GM18508 (cell line): ENCODE measurements at regions not wholly inside any gene's neighbourhood (a gene's known extent, or its start where the extent isn't known, plus 50 kb on each side); places are given as distances from the start of the nearest gene placed in this dataset.

Source experiments
- ATAC-seq: cut with Tn5 transposase; IDR thresholded peaks from one replicate; pipeline ENCODE4 v1.9.1; 2021; ENCODE audit warnings: moderate number of reproducible peaks; ENCODE audit not compliant: insufficient read depth, unreplicated experiment

GRCh38 chr13:44267203-44267602 lies 106.4 kb upstream of the SERP2 start:
- no peak for ATAC-seq

DNA sequence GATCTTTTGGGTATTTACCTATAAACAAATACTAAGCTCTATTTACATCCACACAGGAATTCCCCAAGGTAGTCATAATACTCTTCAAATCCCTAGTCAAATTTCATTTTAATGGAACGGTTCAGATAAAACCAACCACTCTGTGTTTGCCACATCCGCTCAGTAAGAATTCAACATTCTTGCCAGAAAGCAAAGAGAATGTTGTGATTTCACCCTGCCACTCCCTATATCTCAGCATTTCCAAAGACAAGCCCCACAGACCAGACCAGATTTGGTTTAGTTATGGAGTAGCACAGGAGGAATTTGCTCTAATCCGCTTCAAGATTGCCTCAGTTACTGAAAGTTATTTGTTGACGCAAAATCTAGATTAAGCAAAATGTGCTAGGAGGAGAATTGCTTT lies 105.6 kb upstream of the SERP2 start:
- ATAC-seq: no peak

DNA sequence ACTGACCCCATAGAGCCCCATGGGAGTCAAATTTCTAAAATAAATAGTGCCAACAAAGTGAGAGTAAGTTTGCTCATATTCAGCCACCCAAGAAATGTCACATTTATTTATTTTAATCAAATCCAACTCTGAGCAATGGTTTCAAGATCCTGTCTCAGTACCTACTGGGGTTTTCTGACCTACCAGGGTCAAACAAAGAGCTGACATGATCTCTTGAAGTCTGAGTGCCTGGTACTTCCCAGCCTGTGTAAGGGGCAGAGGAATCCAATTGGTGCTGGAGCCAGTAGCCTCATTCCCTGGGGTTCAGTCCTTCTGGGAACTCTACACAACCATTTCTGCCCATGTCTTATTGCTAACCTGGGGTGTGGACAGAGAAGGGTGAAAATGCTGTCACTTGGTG lies 104.6 kb upstream of the SERP2 start:
- no peak for ATAC-seq

- no peak for ATAC-seq
Observed at GRCh38 chr13:44270150-44270549, 103.5 kb upstream of the SERP2 start.

DNA sequence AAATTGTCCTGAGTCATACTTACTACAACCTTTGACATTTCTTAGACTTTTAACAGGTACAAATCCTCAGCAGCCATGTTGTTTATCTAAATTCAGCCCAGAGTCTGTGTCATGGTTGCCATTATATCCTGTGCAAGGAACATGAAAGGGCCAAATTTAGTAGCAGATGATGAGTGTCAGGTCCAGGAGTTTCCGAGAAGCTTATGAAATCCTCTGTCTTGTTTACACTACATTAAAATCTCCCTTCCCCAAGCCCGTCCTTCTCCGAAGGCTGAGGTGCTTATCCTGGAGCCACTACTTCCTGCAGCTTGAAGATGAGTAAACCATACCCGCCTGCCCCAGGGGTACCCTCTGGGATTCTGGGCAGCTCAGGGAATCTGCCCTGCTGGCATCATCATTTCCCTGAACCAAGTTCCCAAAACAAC lies 102.6 kb upstream of the SERP2 start:
- no peak for ATAC-seq

DNA sequence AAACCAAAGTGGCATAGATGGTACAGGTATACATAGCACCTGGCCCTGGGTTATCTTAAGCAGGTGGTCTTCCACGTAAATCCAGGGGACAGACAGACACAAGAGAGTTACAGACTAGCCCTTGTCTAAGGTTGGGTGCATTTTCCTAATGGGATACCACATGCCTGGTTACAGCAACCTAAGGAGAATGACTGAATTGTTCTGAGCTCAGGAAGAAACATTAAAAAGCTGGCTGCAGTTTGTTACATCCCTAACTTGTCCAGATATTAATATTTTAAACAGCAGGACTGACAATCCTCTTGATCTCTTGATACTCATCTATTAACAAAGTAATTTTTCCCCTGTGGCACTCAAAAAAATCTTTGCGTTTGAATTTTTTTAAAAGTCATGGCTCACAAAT lies 102.2 kb upstream of the SERP2 start:
- no peak for ATAC-seq

- ATAC-seq: no peak
Observed at GRCh38 chr13:44271915-44272341, 101.7 kb upstream of the SERP2 start.

- no peak for ATAC-seq
Observed at GRCh38 chr13:44272692-44273091, 100.9 kb upstream of the SERP2 start.

DNA sequence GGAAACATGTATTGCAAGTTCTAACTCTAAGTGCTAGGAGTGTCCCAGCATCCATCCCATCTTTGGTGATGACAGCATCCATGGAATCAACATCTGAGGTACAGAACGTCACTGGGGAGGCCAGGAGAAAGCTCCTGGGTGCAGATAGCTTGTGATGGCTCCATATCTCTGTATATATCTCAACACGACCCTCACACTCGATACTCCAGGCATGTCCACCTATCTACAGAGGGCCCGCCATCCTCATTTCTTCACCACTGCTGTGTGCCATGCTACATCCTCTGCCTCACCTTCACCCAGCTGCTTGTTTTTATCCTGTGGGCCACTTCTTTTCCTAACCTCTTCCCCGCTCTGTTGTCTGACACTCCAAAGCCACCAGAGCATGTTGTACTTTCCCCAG lies 100.4 kb upstream of the SERP2 start:
- no peak for ATAC-seq

DNA sequence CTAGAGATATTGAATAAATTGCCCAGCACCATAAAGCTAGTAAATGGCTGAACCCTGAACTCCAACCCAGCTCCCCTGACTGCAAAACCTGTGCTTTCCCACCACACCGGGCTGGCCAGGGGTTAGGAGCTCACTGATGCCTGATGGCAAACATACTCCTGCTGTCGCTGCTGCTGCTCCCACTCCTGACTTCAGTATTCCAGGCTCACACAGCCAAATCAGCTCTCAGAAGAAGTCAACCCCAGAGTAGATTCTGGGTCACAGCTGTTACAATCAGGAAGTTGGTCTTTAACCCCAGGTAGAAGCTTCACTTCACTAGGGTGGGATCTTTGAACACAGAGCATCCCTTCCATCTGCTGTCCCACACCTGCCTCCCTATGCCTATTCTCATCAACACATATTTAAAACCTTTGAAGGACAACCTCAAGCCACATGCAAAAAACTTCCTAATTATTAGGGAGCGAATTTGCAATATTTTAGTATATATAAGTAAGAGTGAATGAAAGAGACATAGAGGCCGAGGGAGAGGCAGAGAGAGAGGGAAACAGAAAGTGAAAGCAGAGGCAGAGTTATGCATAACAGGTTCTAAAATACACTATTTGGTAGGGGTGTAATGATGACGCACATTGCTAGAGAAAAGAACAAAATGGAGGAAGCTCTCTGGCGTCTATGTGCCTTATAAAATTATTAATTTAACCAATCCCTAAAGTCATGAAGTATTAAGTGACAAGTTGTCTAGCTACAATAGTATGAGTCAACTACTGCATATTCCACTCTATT lies 99.4 kb upstream of the SERP2 start:
- peak; percentile 75 for ATAC-seq

- ATAC-seq: no peak
Observed at GRCh38 chr13:44274771-44275205, 98.8 kb upstream of the SERP2 start.

DNA sequence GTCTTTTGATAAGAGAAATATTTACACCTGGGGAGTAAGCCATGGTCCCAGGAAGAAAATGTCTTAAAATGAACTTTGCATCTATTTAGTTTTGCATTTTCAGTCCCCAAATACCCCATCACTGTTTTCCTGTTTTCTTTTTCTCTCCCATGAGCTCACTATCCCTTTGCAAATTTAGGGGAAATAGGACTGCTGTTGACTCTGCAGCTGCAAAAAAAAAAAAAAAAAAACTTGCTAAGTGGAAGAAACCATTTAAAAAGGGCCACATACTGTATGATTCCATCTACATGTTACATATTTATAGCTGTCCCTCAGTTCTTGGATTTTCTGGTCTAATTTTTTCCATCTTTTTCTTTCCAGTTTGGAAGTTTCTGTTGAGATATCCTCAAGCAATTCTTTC lies 98.2 kb upstream of the SERP2 start:
- no peak for ATAC-seq

GRCh38 chr13:44276061-44276460 lies 97.6 kb upstream of the SERP2 start:
- ATAC-seq: no peak

- no peak for ATAC-seq
Observed at GRCh38 chr13:44277459-44277858, 96.2 kb upstream of the SERP2 start.

DNA sequence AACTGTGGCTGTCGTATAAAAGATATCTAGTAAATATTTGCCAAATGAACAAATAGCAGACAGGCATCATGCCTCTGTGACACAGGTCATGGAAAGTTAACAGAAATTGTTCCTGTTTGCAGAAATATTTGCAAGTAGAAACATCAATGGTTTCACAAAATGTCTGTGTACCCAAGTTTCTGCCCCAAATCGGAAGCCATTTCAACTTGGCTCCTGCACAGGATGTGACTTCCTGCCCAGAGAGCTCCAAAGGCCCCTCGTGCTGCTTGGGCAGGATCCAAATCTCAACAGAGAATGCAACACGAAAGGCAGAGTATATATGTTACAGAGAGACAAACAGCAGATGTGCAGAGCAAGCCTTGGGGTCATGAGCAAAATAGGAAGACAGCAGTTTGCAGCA lies 95.5 kb upstream of the SERP2 start:
- ATAC-seq: no peak

DNA sequence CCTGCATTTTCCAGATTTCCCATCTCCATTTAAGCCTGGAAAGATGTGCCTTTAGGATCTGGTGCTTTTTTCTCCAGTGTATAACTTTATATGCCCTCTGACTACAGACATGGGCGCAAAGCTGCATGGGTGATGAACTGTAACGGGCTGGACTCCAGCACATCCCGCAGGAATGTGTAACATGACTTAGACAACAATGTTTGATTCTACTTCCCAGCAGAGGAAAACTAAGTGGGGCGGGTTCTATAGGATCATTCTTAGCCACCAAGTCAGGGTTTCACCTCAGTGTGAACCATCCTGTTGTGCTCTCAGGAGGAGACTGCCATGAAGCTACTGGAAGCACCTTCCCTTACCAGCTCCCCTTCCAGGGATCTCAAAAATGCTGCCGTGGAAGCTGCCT lies 93.2 kb upstream of the SERP2 start:
- ATAC-seq: no peak

- no peak for ATAC-seq
Observed at GRCh38 chr13:44281252-44282000, 92.2 kb upstream of the SERP2 start.

GRCh38 chr13:44283600-44283999 lies 90.0 kb upstream of the SERP2 start:
- ATAC-seq: no peak

DNA sequence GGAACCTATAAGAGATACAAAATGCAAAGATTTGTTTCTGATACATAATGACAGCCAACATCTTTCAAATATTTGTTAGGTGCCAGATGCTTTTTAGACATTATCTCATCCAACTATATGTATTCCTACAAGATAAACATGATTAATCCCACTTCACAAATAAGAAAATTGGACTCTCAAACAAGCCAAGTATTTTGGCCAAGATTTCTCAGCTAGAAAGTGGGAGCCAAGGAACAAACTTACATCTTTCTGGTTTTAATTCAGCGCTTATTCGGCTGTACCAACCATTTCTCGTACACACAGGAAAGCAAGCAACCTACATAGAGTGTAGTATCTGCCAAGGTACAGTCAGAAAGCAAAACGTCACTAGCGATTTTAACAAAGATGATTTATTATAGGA lies 85.7 kb upstream of the SERP2 start:
- ATAC-seq: no peak

- no peak for ATAC-seq
Observed at GRCh38 chr13:44292545-44292944, 81.1 kb upstream of the SERP2 start.

- no peak for ATAC-seq
Observed at GRCh38 chr13:44293374-44293773, 80.2 kb upstream of the SERP2 start.
